Activated CD4-positive, alpha-beta T cell treated with anti-CD3 and anti-CD28 coated beads, Interleukin-2, amount 50 U/mL, for 48 hours (primary cell): ENCODE measurements at regions not wholly inside any gene's neighbourhood (a gene's known extent, or its start where the extent isn't known, plus 50 kb on each side); places are given as distances from the start of the nearest gene placed in this dataset.

ENCODE experiments used
- DNase-seq, 2 experiments: peaks; one replicate each; pipeline ENCODE4 v3.0.0-alpha.2; 2020

DNA sequence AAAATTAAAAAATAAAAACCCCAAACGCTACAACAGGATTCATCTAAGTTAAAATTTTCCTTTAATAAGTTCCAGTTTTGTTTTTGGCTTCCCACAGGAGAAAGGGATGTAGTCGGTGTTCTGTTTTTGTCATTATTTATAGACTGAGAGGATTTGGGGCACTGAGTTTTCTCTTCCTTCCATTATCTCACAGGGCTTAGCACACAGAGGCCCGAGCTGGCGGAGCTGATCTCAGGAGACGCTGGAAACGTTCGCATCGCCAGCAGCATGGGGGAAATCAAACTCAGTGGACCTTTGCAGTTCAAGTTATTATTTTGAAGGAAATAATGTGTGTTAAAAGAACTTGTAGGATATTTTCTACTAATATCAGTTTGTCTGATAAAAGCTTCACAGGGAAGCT lies 669.7 kb upstream of the SALL3 start:
- DNase-seq: no peak

DNA sequence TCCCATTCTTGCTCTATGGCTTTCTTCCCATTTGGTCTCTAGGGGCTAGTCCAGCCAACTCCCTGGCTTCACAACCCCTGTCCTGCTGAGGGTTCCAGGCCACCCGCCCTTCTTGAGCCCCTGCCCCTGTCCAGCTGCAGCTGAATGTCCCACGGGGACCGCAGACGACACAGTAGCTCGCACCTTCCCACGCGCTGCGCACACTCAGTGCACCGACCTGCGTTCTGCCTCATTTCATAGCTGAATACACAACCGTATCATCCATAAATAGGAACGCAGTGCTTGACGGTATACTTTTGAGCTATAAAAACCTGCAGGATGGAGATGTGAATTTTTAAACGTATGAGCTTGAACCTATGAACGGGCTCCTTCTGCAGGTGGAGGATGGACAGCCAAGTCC lies 660.4 kb upstream of the SALL3 start:
- no peak for DNase-seq

DNA sequence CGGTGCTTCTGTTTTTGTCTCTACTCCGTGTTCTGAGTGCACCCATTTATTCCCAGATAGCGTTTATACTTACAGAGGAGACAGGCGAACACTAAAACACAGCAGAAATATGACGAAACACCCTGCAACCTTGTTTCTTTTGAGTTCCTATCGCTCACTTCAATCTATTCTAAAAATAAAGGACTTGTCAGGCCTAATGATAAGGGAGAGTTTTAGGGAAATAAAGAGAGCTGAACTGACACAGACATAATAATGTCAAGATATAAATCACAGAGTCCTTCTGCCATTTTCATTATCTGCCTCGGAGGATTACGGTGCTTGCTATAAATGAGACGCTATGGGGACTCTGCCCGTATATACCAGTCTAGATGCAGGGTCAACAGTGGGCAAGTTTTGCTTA lies 659.7 kb upstream of the SALL3 start:
- DNase-seq: no peak

DNA sequence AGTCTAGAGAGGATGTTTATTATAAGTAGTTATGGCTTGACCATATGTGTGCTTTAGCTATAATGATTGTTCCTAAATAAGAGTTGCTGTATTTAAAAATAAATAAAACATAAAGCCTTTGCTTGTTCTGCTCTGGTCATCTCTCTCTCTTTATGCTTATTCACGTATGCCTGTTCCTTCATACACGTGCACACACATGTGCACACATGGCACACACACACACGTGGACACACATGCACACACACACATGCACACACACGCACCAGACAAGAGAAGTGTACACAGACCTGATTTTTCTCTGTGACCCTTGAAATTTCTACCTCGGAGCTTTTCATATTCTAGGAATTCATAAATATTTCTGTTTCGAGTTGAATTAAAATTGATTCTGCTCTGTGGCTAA lies 658.2 kb upstream of the SALL3 start:
- no peak for DNase-seq

DNA sequence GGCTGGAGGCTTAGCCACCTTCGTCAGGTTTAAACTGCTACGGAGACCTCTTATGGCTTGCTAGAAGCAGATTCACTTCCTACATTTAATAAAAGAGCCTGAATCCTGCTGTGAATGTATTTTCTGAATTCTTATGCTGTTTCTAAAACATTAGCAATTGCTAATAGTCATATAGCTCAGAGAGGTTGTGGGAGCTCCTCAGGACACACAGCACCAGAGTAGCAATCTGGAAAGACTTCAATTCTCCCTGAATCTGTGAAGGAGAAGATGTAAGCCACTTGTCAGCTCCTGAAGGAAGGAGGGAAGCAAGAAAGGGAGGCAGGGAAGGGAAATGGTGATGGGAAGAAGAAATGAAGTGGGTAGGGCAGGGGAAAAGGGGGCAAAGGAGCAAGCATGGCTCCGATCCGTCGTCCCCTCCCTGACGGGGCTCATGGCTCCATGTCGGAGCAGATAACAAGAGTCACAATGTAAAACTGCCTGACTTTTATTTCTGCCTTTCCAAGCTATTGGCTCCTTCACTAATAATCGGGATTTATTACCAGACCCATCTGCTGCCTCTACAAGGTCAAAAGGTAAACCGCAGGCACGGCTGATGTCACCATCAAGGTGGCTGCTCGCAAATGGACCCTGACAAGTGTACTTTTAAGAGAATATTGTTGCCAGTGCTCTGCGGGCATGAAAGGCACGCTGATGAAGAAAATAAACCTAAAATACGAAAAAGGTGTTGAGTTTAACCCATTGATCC lies 656.0 kb upstream of the SALL3 start:
- DNase-seq: no peak

DNA sequence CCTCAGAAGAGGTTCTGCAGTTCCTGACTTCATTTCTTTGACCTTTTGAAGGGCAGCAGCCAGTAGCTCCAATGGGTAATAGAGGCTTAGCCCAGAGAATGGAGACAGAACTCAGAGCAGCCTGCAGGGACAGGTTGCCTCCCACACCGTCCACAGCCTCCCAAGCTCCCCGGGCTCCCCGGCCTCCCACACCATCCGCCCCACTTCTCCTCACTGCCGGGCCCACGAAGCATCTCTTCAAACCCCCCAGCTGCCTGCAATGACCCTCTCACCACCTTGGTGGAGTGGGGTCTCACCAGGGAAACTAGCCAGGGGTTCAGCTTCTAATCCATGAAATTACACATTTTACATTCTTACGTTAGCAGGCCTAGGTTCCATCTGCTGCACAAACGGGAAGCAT lies 652.0 kb upstream of the SALL3 start:
- DNase-seq: no peak

DNA sequence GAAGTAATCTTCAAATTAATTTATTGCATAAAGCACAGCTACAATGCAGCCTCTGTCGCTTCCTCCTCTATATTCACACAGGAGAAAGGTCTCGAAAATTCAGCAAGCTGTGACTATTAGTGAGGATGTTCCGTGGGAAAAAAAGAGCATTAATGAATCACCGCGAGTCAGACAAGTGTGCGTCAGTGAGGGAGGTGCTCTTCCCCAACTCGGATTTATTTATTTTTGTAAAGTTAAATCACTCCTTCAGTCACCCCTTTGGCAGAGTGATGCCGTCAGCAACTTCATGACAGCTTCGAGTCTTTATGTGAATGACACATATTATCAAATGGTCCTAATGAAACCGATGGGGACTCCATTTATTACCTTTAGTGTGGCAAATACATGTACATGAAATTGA lies 648.9 kb upstream of the SALL3 start:
- no peak for DNase-seq

DNA sequence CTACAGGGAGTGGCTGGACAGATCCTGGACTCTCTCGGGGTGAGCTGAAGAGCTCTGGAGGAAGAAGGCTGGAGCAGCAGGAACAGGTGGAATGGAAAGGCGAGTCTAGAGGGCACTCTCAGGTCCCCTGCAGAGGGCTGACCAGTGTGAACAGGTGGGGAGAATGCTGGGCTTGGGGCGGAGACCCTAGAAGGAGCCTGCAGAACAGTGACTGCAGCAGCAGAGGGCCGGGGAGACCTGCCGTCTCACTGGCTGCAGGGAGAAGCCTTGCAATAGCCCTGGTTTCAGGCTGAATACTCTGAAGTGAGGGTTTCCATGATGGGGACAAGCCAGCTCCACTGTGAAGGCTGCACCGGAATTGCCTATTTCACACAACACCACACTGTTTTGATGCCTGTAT lies 626.7 kb upstream of the SALL3 start:
- DNase-seq: no peak

DNA sequence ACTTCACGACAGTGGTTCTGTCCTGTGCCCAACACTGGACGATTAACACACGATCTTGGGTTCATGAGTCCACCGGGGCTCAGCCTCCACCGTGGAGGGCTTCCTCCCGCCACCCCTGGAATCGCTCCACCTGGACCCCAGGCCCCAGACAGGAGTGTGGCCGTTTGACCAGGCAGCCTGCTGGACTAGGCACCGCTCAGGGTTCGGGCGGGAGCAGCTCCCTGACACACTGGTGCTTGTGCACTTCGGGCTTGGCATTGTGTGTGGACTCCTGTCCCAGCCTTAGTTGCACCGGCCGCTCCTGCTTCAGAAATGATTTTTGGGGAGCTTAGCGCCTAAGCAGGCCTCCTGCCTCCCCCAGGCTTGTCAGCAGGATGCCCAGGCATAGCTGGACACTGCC lies 617.4 kb upstream of the SALL3 start:
- DNase-seq: no peak

DNA sequence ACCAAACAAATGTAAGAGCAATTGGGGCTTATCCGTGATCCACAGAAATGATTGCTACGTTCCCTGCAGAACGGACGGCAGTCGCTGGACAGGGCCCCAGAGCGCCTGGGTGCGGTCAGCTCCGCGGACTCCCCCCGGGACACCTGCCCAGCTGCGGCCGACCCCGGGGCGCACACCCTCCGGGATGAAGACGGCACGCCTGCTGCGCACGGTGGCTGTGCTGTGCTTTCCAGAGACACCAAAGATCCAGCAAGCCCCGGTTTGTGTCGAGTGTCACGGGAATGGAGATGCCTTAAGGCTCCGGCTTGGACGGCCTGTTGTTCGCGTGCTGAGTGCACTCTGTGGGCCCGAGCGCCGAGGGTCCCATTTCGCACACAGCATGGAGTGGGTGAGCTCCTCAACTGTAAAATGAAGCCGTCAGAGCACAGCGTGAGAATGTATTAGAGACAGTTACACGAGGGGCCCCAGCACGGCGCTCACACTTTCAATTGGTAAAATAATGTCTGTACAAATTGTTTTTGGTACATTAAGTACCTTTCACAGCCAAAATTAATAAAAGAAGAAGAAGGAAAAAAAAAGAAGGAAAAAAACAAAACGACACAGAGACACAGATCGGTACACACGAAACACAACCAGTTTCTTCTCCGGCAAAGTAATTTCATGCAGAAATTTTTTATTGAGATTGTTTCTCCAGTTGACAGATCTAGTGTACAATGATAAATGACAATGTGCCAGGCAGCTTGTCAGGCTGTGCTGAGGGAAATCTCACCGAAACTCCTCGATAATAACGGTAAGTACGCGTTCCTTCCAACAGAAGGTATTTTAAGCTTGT lies 615.8 kb upstream of the SALL3 start:
- no peak for DNase-seq

DNA sequence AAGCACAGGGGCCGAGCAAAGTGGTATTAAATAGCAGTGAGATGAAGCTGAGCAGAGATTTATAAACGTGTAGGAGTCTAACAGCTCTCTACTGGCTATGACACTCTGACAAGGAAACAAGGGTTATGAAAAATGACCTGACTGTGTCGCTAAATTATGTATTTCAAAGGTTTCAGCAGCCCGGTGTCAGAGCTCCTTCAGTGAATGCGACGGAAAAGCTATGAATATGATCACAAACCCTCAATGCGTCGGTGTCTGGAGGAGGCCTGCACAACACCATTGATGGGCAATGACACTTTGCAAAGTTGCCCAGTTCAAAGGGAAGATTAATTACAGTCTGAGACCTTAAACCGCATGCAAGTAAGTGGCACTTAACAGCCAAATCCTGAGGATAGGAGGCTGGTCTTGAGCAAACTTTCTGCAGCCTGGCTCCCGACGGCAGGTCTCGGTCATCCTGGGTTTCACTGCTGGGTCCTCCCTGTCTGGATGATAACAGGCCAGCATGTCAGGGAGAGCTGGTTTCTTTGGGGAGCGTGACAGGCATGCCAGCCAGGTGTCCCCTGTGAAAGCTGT lies 615.1 kb upstream of the SALL3 start:
- DNase-seq: no peak

DNA sequence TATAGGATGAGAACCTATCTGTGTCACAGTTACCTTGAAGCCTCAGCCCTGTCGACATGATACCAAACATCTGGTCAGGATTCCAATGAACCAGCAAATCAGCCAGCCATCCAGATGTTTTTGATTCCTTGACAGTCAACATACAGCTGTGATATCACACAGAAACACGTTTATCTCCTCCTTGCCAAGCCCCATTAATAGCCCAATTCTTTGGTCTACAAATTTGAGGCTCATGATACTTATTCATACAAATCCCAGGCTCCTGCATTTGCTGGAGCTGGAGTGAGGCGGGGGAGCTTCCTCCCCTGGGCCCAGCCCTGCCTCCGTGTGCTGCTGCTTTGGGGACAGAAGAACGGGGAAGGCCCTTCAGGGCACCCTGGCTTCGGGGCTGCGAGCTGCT lies 611.6 kb upstream of the SALL3 start:
- no peak for DNase-seq

DNA sequence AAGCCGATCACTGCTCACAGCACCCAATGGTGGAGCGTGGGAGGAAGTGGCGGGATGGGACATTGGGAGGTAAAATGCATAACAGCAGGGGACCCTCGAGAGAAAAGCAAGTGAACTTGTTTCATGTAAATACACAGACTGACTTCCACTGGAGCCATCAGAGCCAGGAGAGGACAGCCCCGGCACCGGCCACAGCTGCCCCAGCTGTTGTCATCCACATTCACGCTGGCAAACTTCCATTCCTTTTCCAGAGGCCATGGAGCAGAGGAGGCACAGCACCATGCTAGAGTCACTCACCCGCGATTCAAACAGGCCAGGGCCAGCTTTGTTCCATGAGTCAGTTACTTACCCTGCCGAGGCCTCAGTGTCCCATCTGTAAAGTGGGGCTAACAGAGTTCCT lies 610.9 kb upstream of the SALL3 start:
- no peak for DNase-seq

DNA sequence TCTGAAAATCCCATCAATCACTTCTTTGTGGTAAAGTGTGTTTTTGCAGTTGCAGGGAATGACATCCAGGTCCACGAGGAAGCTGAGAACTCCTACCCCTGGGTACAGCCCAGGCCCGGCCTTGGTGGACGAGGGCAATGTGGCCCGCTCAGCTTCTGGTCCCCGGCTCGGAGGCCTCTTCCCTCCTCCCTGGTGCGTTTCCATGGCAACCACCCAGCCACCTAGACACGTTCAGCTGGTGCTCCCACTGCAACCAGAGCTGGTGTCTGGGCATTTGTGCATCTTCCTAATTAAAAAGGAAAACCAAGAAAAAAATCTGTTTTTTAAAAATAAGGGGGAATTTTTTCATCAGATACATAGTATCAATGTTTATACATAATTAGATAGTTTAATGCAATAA lies 603.6 kb upstream of the SALL3 start:
- DNase-seq: no peak

DNA sequence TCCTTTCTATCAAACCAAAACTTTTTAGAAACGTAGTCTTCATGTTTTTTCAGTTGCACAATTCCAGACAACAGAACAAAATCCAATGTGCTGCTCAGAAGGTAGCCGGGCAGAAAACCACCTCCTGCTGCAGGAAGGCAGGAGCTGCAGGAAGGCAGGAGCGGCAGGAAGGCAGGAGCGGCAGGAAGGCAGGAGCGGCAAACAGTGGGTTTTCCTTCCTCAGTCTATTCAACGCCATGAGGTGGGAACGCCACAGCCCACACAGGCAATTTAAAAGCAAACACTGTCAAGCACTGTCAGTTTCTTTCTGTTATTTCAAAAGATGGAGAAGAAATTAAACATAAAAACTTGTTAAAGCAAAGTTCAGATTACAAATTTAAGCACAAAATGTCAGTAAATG lies 601.2 kb upstream of the SALL3 start:
- no peak for DNase-seq

DNA sequence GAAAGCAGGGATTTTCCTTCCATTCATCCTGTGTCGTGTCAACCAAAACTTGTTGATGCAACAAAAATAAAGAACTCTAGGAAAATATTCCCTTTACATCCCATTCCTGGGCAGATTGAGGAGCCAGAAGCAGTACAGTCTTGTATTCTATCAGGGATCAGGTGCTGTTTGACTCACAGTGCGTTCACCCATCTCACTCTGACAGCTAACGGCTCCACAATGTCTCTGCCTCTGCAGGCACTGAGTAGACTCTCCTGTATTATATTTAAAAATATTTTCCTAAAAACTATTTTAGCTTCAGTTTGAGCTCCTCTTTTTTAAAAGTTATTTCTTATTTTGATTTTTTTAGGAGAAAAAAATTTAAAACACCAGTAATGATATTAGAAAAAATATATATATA lies 600.6 kb upstream of the SALL3 start:
- DNase-seq: no peak

DNA sequence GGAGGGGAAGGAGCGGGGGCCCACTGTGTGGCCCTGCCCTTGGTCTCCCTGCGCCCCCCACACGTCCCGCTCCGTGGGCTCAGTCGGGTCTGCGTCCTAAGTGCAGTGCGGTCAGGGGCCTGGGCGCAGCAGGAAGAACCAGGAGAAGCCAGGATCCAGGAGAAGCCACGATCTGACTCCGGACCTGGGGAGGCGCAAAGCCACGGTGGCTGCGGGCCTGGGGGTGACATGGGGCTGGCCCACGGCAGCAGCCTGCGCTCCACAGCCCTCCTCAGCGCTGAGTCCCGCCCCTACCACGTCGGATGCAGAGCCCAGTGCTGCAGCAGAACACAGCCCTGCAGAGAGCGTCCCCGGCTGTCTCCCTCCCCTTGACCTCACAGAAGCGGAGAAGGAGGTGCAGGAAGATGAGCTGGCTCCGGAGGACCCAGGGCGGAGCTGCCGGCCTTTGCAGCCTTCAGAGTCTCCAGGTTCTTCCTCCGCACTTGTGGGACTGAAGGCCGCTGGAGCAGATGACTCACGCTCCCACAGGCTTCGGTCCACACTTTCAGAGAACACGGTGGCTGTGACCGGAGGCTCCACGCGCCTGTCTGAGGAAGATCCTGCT lies 589.2 kb upstream of the SALL3 start:
- no peak for DNase-seq

DNA sequence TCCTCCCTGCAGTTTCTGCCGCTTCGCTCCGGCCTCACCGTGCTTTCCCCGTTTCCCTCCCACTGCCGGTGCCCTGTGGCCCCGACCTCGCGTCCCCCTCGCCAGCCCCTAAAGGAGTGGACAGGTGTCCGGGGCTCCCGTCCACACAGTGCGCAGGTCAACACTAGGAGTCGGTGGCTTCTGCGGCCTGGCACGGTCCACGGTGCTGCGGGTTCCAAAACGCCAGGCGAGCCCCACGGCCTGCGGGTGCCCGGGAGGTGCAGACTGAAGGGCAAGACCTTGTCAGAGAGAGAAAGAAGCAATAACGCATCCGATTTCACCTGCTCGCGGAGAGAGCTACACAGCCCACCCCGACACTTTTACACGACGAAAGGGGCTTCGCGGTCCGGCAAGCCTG lies 588.7 kb upstream of the SALL3 start:
- DNase-seq: no peak

DNA sequence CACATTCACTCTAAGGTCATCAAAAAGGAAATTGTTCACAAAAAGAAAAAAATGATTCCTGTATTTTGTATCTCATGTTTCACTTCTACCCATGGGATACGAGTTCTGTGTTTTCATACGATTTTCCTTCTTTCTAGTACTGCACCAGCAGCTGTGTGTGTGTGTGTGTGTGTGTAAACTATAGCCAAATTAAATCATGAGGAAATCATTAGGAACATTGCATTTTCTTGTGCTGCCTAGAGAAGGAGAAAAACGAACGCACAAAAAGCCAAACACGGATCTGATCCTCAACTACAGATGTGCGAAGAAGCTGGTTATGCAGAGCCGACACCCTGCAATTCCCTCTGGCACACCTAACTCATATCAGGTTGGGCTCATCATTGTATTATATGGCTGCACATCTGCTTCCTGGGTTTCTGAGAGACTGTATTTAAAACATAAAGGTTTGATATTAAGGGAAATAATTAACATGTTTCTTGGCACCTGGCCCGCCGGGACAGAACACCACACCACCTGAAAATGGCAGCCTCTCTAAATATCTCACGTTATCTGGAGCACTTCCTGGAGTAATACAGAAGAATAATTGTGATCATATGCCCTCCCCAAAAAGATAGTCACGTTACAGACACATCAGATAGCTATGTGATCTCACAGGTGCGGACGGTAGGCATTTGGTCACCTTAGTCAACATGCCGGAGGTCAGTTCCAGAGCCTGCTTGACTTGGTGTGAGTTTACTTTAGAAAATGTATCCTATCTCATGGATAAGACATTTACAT lies 586.3 kb upstream of the SALL3 start:
- DNase-seq: no peak

DNA sequence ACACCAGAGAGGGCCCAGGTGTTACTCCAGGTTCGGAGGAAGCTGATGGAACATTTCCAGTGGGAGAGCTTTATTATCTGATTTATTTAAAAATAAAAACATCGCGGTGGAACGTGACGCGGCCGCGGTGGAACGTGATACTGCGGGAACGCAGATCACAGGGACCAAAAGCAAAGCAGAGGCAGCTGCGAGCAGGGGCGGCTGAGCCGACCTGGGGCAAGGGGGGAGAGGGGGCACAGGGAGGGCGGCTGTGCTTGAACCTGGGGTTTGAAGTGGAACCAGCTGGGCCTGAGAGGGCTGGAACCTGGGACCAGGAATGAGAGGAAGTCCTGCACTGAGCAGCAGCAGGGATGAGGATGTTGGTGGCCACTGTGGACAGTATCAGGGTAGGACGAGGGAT lies 583.5 kb upstream of the SALL3 start:
- DNase-seq: no peak

DNA sequence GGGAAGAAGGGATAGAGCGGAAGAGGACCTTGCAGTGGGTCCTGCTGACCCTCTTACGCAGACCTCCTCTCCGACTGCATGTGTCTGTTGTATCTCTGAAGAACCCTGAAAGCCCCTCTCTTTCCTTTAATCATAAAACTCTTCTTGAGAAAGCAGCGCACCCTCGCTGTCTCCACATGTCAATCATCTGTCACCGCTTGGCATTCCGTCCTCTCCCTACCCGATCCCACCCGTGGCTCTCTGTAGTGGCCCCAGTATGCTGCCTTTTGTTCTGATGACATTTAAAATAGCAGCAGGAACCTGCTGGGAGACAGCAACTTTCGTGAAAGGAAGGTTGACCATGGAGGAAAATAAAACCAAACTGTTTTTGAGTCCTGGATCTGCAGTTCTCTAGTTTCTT lies 582.9 kb upstream of the SALL3 start:
- DNase-seq: no peak

DNA sequence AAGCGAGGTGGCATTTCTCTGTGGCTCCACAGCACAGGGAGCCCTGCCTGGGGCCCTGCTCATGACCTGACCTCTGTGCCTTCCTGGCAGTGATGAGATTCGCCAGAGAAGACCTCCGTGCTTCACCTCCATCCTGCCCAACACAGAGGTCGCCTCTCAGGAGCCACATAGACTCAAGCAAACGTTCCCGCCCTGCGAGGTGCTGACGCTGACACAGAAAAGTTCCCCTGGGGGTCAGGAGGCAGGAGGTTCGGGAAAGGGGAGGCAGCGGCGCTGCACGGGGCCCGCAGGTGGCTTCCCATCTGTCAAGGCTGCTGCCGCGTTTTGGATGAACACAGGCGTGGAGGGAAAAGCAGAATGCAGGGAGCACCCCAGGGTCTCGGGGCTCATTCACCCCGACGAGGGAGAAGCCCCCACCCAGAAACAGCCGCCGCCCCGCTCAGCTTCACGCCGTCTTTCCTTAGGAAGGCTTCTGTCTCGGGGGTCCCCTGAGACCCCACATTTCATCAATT lies 579.6 kb upstream of the SALL3 start:
- DNase-seq: no peak

DNA sequence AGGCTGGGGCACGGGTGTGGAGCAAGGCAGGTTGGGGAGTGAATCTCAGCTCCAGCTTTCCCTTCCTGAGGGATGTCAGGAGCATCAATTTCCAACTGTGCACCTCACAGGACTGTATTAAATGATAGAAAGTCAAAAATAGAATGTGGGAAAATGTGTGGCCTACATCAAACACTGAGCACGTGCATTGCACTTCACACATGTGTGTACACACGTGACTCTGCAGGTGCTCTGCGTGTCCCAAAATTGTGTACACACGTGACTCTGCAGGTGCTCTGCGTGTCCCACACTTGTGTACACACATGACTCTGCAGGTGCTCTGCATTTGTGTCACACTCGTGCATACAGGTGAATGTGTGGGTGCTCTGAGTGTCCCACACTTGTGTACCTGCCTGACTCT lies 577.2 kb upstream of the SALL3 start:
- no peak for DNase-seq
